ENCODE measurements at regions not wholly inside any gene's neighbourhood (a gene's known extent, or its start where the extent isn't known, plus 50 kb on each side); places are given as distances from the start of the nearest gene placed in this dataset.

GRCh38 chr18:27242392-27243047 lies 57.4 kb upstream of the CHST9 start:
- intact Hi-C loops (cut with micrococcal nuclease; ENCODE audit: unreplicated experiment) (no loop called here), in situ Hi-C loops (cut with HindIII; ENCODE audit: low pct_unique_long_range_greater_than_20kb, low sequenced_read_pairs) (no loop called here)
- Histone ChIP-seq H3K27me3 (ENCODE audit: control insufficient read depth, insufficient read depth, low read length) (no peaks in the 10 kb centered on the region), H3K27ac (ENCODE audit: low read length) (no peak overlapping the region), H3K4me3 (ENCODE audit: low read depth in 2 of 2, low read length in 2 of 2) (no peak overlapping the region), H3K9me3 (ENCODE audit: control insufficient read depth, insufficient read depth, low read depth, low read length) (no peaks in the 10 kb centered on the region), H3K4me1 (ENCODE audit: control insufficient read depth, insufficient read depth, low read length) (no peaks in the 10 kb centered on the region), H3K36me3 (ENCODE audit: control insufficient read depth, insufficient read depth, low read length) (no peaks in the 10 kb centered on the region)
- DNase-seq (ENCODE audit: low read depth, low spot score) (no peak), ATAC-seq (no peak)
- TF ChIP-seq, protein P1, sequence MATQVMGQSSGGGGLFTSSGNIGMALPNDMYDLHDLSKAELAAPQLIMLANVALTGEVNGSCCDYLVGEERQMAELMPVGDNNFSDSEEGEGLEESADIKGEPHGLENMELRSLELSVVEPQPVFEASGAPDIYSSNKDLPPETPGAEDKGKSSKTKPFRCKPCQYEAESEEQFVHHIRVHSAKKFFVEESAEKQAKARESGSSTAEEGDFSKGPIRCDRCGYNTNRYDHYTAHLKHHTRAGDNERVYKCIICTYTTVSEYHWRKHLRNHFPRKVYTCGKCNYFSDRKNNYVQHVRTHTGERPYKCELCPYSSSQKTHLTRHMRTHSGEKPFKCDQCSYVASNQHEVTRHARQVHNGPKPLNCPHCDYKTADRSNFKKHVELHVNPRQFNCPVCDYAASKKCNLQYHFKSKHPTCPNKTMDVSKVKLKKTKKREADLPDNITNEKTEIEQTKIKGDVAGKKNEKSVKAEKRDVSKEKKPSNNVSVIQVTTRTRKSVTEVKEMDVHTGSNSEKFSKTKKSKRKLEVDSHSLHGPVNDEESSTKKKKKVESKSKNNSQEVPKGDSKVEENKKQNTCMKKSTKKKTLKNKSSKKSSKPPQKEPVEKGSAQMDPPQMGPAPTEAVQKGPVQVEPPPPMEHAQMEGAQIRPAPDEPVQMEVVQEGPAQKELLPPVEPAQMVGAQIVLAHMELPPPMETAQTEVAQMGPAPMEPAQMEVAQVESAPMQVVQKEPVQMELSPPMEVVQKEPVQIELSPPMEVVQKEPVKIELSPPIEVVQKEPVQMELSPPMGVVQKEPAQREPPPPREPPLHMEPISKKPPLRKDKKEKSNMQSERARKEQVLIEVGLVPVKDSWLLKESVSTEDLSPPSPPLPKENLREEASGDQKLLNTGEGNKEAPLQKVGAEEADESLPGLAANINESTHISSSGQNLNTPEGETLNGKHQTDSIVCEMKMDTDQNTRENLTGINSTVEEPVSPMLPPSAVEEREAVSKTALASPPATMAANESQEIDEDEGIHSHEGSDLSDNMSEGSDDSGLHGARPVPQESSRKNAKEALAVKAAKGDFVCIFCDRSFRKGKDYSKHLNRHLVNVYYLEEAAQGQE (IDR thresholded peaks at IDR 0.05; ENCODE audit: insufficient read depth in 1 of 2, low read depth in 2 of 2, low read length in 1 of 2) = no peak
- TF ChIP-seq POLR2AphosphoS5 (IDR thresholded peaks at IDR 0.05; ENCODE audit: low read depth, low read length) = no peak
- TF ChIP-seq, protein P2, sequence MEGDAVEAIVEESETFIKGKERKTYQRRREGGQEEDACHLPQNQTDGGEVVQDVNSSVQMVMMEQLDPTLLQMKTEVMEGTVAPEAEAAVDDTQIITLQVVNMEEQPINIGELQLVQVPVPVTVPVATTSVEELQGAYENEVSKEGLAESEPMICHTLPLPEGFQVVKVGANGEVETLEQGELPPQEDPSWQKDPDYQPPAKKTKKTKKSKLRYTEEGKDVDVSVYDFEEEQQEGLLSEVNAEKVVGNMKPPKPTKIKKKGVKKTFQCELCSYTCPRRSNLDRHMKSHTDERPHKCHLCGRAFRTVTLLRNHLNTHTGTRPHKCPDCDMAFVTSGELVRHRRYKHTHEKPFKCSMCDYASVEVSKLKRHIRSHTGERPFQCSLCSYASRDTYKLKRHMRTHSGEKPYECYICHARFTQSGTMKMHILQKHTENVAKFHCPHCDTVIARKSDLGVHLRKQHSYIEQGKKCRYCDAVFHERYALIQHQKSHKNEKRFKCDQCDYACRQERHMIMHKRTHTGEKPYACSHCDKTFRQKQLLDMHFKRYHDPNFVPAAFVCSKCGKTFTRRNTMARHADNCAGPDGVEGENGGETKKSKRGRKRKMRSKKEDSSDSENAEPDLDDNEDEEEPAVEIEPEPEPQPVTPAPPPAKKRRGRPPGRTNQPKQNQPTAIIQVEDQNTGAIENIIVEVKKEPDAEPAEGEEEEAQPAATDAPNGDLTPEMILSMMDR (IDR thresholded peaks at IDR 0.05) = no peak
- TF ChIP-seq TCF7L2 (IDR thresholded peaks at IDR 0.05; ENCODE audit: low read depth, low read length) = no peak
- no peak for TF ChIP-seq SIN3A (IDR thresholded peaks at IDR 0.05; ENCODE audit: borderline replicate concordance, insufficient read depth, low read depth, low read length)
- POLR2A ChIA-PET = interaction anchor here (0.6 kb wide), 1 partner anchor 1058 kb away, joined by 3 read pairs; no protein-coding TSS in a partner anchor
- CTCF ChIA-PET = no interaction called here
- BruUV-seq (replicated peaks) = no TSS peak

GRCh38 chr18:27240383-27240782 lies 55.3 kb upstream of the CHST9 start:
- DNase-seq (ENCODE audit: low read depth, low spot score) = no peak
- TF ChIP-seq TCF7L2 (IDR thresholded peaks at IDR 0.05; ENCODE audit: low read depth, low read length) (no peak), SIN3A (IDR thresholded peaks at IDR 0.05; ENCODE audit: borderline replicate concordance, insufficient read depth, low read depth, low read length) (no peak), POLR2AphosphoS5 (IDR thresholded peaks at IDR 0.05; ENCODE audit: low read depth, low read length) (no peak)
- TF ChIP-seq, protein P1 (IDR thresholded peaks at IDR 0.05; ENCODE audit: insufficient read depth in 1 of 2, low read depth in 2 of 2, low read length in 1 of 2) = no peak
- TF ChIP-seq, protein P2 (IDR thresholded peaks at IDR 0.05) = no peak
- ATAC-seq = no peak
- ChIA-PET POLR2A (no interaction called here), CTCF (no interaction called here)
- Histone ChIP-seq H3K36me3 (ENCODE audit: control insufficient read depth, insufficient read depth, low read length) (no peaks in the 10 kb centered on the region), H3K9me3 (ENCODE audit: control insufficient read depth, insufficient read depth, low read depth, low read length) (no peaks in the 10 kb centered on the region), H3K27me3 (ENCODE audit: control insufficient read depth, insufficient read depth, low read length) (no peaks in the 10 kb centered on the region), H3K4me3 (ENCODE audit: low read depth in 2 of 2, low read length in 2 of 2) (no peak overlapping the region), H3K27ac (ENCODE audit: low read length) (no peak overlapping the region), H3K4me1 (ENCODE audit: control insufficient read depth, insufficient read depth, low read length) (no peaks in the 10 kb centered on the region)
- in situ Hi-C loops (cut with HindIII; ENCODE audit: low pct_unique_long_range_greater_than_20kb, low sequenced_read_pairs) (no loop called here), intact Hi-C loops (cut with micrococcal nuclease; ENCODE audit: unreplicated experiment) (no loop called here)
- no TSS peak for BruUV-seq (replicated peaks)

All from Panc1 (cell line).